HG02840 (cell line): ENCODE measurements at regions not wholly inside any gene's neighbourhood (a gene's known extent, or its start where the extent isn't known, plus 50 kb on each side); places are given as distances from the start of the nearest gene placed in this dataset.

Source experiments
- ATAC-seq: cut with Tn5 transposase; IDR thresholded peaks from one replicate; pipeline ENCODE4 v1.9.1; 2021; ENCODE audit warnings: mild to moderate bottlenecking, moderate library complexity, moderate number of reproducible peaks; ENCODE audit not compliant: unreplicated experiment, low FRiP score

GRCh38 chr10:91124016-91124415 is 96.4 kb upstream of the PCGF5 start:
- no peak for ATAC-seq

- ATAC-seq, result no peak
Measured at GRCh38 chr10:91126471-91126870, 94.0 kb upstream of the PCGF5 start.

- ATAC-seq, result no peak
Measured at GRCh38 chr10:91127341-91128082, 93.0 kb upstream of the PCGF5 start.

GRCh38 chr10:91135113-91135512 is 85.3 kb upstream of the PCGF5 start:
- ATAC-seq, result no peak

GRCh38 chr10:91137011-91137643 is 83.3 kb upstream of the PCGF5 start:
- ATAC-seq, result no peak

- ATAC-seq, result no peak
Measured at GRCh38 chr10:91137822-91138221, 82.6 kb upstream of the PCGF5 start.

GRCh38 chr10:91140995-91141549 is 79.4 kb upstream of the PCGF5 start:
- no peak for ATAC-seq

- ATAC-seq, result no peak
Measured at GRCh38 chr10:91144961-91145360, 75.5 kb upstream of the PCGF5 start.

- ATAC-seq, result no peak
Measured at GRCh38 chr10:91146146-91146545, 74.3 kb upstream of the PCGF5 start.

GRCh38 chr10:91149550-91149949 is 70.9 kb upstream of the PCGF5 start:
- no peak for ATAC-seq

- no peak for ATAC-seq
Measured at GRCh38 chr10:91150631-91151030, 69.8 kb upstream of the PCGF5 start.

- no peak for ATAC-seq
Measured at GRCh38 chr10:91153508-91153907, 67.0 kb upstream of the PCGF5 start.

- ATAC-seq, result no peak
Measured at GRCh38 chr10:91154842-91155241, 65.6 kb upstream of the PCGF5 start.

- ATAC-seq, result no peak
Measured at GRCh38 chr10:91156196-91156595, 64.3 kb upstream of the PCGF5 start.

- no peak for ATAC-seq
Measured at GRCh38 chr10:91159254-91159783, 61.1 kb upstream of the PCGF5 start.

GRCh38 chr10:91162050-91162494 is 58.4 kb upstream of the PCGF5 start:
- no peak for ATAC-seq

GRCh38 chr10:91162495-91163268 is 57.8 kb upstream of the PCGF5 start:
- peak; percentile 56 for ATAC-seq

GRCh38 chr10:91163269-91163868 is 57.1 kb upstream of the PCGF5 start:
- peak; percentile 59 for ATAC-seq

GRCh38 chr10:91163869-91164474 is 56.5 kb upstream of the PCGF5 start:
- peak; percentile 14 for ATAC-seq

GRCh38 chr10:91164520-91165065 is 55.9 kb upstream of the PCGF5 start:
- ATAC-seq, result no peak
